ENCODE measurements at regions not wholly inside any gene's neighbourhood (a gene's known extent, or its start where the extent isn't known, plus 50 kb on each side); places are given as distances from the start of the nearest gene placed in this dataset.

DNA sequence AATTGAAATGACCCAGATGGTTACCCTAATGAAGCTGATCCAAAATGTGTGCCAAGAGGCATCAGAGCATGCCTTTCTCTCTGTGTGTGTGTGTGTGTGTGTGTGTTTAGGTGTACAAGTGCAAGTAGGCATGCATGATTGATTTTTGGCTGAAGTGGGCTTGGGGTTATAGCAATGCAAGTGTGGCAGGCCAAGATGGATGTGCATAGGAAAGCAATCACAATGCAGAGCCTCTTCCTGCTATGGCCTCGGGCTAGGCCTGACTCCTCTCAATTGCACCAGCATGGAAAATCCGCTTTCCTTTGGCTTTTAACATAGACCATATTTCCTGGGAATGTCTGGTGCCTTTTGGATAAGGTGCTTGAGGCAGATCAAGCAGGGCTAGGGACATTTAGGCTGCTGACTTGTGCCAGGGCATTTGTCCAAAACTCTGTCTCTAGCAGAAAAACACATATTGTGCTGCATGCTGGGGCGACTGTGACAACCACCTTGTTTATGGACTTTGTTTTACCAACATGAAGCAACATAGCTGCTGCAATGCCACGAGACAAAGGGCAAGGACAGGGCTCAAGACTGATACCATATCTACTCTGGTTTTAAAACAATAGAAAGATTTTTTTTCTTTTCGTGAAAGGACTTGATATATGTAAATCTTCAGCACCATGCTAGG lies 395.7 kb downstream of the RAPGEF2 start:
- no peak for TF ChIP-seq POLR2A (IDR thresholded peaks at IDR 0.05; ENCODE audit: low read length)
- no peak for TF ChIP-seq GATA1 (IDR thresholded peaks at IDR 0.05; ENCODE audit: low read depth, low read length)

All from erythroblast (primary cell).